Neural cell (in vitro differentiated cells): ENCODE measurements at regions not wholly inside any gene's neighbourhood (a gene's known extent, or its start where the extent isn't known, plus 50 kb on each side); places are given as distances from the start of the nearest gene placed in this dataset.

Experiments used
- H2AFZ ChIP-seq: fragments of 200-600, 300-800 bp; sonication (generic), shearing (Covaris generic); 2 replicates; pipeline ENCODE4 v1.6.0; 2014; ENCODE audit warnings: low read depth, mild to moderate bottlenecking, antibody characterized with exemption, low read length, moderate library complexity
- H3F3A ChIP-seq: fragments of 200-600 bp; shearing (Covaris generic); 2 replicates; pipeline ENCODE4 v1.6.1; 2016; ENCODE audit warnings: mild to moderate bottlenecking, moderate library complexity, mixed read lengths, antibody characterized with exemption, low read length; ENCODE audit not compliant: insufficient read depth, poor library complexity, severe bottlenecking
- H3K27ac ChIP-seq: fragments of 200-600, 300-800 bp; sonication (generic), shearing (Covaris generic); 2 replicates; pipeline ENCODE4 v1.5.1; 2014; ENCODE audit warnings: mild to moderate bottlenecking, low read length, moderate library complexity
- H3K27me3 ChIP-seq: fragments of 300-800, 200-600 bp; sonication (generic), shearing (Covaris generic); 2 replicates; pipeline ENCODE4 v1.6.0; 2014; ENCODE audit warnings: mild to moderate bottlenecking, low read depth, low read length, moderate library complexity; ENCODE audit not compliant: insufficient read depth
- H3K36me3 ChIP-seq: fragments of 300-800, 200-600 bp; sonication (generic), shearing (Covaris generic); 2 replicates; pipeline ENCODE4 v1.5.1; 2014; ENCODE audit warnings: mild to moderate bottlenecking, antibody characterized with exemption, low read length, moderate library complexity; ENCODE audit not compliant: insufficient read depth
- H3K4me2 ChIP-seq: fragments of 300-800, 200-600 bp; sonication (generic), shearing (Covaris generic); 2 replicates; pipeline ENCODE4 v1.6.0; 2014; ENCODE audit warnings: mild to moderate bottlenecking, low read length
- H3K4me3 ChIP-seq: fragments of 300-800, 200-600 bp; sonication (generic), shearing (Covaris generic); 2 replicates; pipeline ENCODE4 v1.5.1; 2014; ENCODE audit warnings: mild to moderate bottlenecking, low read length, moderate library complexity
- H3K79me2 ChIP-seq: fragments of 200-600 bp; shearing (Covaris generic); replicated peaks from 2 replicates; pipeline ENCODE4 v1.6.0; 2014; ENCODE audit warnings: mild to moderate bottlenecking, low read length, moderate library complexity; ENCODE audit not compliant: insufficient read depth
- H3K9ac ChIP-seq: fragments of 300-800, 200-600 bp; sonication (generic), shearing (Covaris generic); 2 replicates; pipeline ENCODE4 v1.6.1; 2016; ENCODE audit warnings: mild to moderate bottlenecking, low read length, mixed read lengths
- H3K9me2 ChIP-seq: fragments of 200-600 bp; shearing (Covaris generic); 2 replicates; pipeline ENCODE4 v1.6.1; 2016; ENCODE audit warnings: mild to moderate bottlenecking, low read length, mixed read lengths; ENCODE audit not compliant: insufficient read depth
- H3K9me3 ChIP-seq: fragments of 200-600, 300-800 bp; sonication (generic), shearing (Covaris generic); 2 replicates; pipeline ENCODE4 v1.6.1; 2016; ENCODE audit warnings: mild to moderate bottlenecking, mixed run types, low read length, moderate library complexity, mixed read lengths
- H4K20me1 ChIP-seq: fragments of 200-600 bp; shearing (Covaris generic); 2 replicates; pipeline ENCODE4 v1.6.1; 2016; ENCODE audit warnings: mild to moderate bottlenecking, mixed run types; ENCODE audit not compliant: insufficient read depth
- CTCF ChIP-seq: fragments of 450-650 bp; IDR thresholded peaks from 2 replicates; pipeline ENCODE4 v1.5.1; 2014; ENCODE audit warnings: antibody characterized with exemption, mild to moderate bottlenecking, moderate library complexity; ENCODE audit not compliant: poor library complexity, severe bottlenecking
- EP300 ChIP-seq: fragments of 450-650 bp; conservative IDR thresholded peaks from 2 replicates; pipeline ENCODE4 v1.6.1; 2014; ENCODE audit warnings: antibody characterized with exemption, mild to moderate bottlenecking, moderate library complexity; ENCODE audit not compliant: poor library complexity, severe bottlenecking
- EZH2 ChIP-seq: fragments of 200-600, 300-800 bp; shearing (Covaris generic), sonication (generic); IDR thresholded peaks from 2 replicates; pipeline ENCODE4 v1.6.1; 2014; ENCODE audit warnings: antibody characterized with exemption, low read length, borderline replicate concordance, mild to moderate bottlenecking; ENCODE audit not compliant: insufficient read depth, poor library complexity, severe bottlenecking
- MXI1 ChIP-seq: fragments of 450-650 bp; conservative IDR thresholded peaks from 2 replicates; pipeline ENCODE4 v1.6.1; 2014; ENCODE audit warnings: antibody characterized with exemption, mild to moderate bottlenecking; ENCODE audit not compliant: poor library complexity, severe bottlenecking
- POLR2AphosphoS5 ChIP-seq: IDR thresholded peaks from 2 replicates; pipeline ENCODE4 v1.6.1; 2012
- RAD21 ChIP-seq: fragments of 450-650 bp; conservative IDR thresholded peaks from 2 replicates; pipeline ENCODE4 v1.6.1; 2014; ENCODE audit warnings: antibody characterized with exemption, mild to moderate bottlenecking, moderate library complexity
- REST ChIP-seq: IDR thresholded peaks from 2 replicates; pipeline ENCODE4 v1.6.1; 2012; ENCODE audit warnings: borderline replicate concordance
- SMC3 ChIP-seq: fragments of 450-650 bp; conservative IDR thresholded peaks from 2 replicates; pipeline ENCODE4 v1.6.1; 2014; ENCODE audit warnings: antibody characterized with exemption, mild to moderate bottlenecking, moderate library complexity; ENCODE audit not compliant: poor library complexity
- TAF1 ChIP-seq: IDR thresholded peaks from 2 replicates; pipeline ENCODE4 v1.6.1; 2012; ENCODE audit warnings: low read depth

- H3K4me2 ChIP-seq: no peak overlapping the region
Observed at GRCh38 chr4:32876546-32876945, 2156.4 kb downstream of the PCDH7 start.

DNA sequence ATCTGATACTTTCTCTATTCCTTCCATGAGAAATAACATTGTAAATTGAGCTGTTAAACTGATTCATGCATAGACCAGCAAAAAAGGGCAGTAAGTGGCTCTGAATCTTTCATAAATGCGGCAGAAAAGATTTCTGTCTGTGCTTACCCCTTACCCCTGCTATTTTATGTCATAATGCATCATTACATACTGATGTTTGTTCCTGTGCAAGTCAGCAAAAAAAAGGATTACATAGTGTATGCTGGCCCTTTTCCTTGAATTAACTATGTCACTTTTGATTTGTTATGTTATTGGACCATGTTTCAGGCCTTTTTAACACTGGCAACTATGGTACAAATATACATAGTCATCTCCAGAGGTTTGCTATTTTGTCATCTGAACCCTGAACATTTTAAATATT lies 2159.7 kb downstream of the PCDH7 start:
- Histone ChIP-seq H3K36me3 (no peaks in the 10 kb centered on the region), H3F3A (no peaks in the 10 kb centered on the region), H3K9ac (no peak overlapping the region), H3K9me3 (no peaks in the 10 kb centered on the region), H3K4me3 (no peak overlapping the region), H3K79me2 (no peaks in the 10 kb centered on the region), H3K4me2 (no peak overlapping the region), H2AFZ (no peak overlapping the region), H4K20me1 (no peaks in the 10 kb centered on the region), H3K9me2 (no peaks in the 10 kb centered on the region), H3K27me3 (no peaks in the 10 kb centered on the region), H3K27ac (no peak overlapping the region)
- peak; percentile 31 for TF ChIP-seq POLR2AphosphoS5
- no peak for TF ChIP-seq EZH2

More at GRCh38 chr4:32876546-32876945, 2156.4 kb downstream of the PCDH7 start:
- Histone ChIP-seq H3K36me3 (no peaks in the 10 kb centered on the region), H3K9ac (no peak overlapping the region), H3K9me3 (no peaks in the 10 kb centered on the region), H3K27me3 (no peaks in the 10 kb centered on the region), H3K27ac (no peak overlapping the region), H4K20me1 (no peaks in the 10 kb centered on the region), H3F3A (no peaks in the 10 kb centered on the region), H3K4me3 (no peak overlapping the region), H3K9me2 (no peaks in the 10 kb centered on the region), H2AFZ (no peak overlapping the region), H3K79me2 (no peaks in the 10 kb centered on the region)
- TF ChIP-seq EP300: no peak
- no peak for TF ChIP-seq POLR2AphosphoS5
- no peak for TF ChIP-seq RAD21
- TF ChIP-seq SMC3: no peak
- no peak for TF ChIP-seq MXI1
- TF ChIP-seq REST: no peak
- TF ChIP-seq TAF1: no peak
- no peak for TF ChIP-seq EZH2
- no peak for TF ChIP-seq CTCF

GRCh38 chr4:32884198-32884597 lies 2164.0 kb downstream of the PCDH7 start:
- Histone ChIP-seq H3K4me2 (no peak overlapping the region), H3K79me2 (no peaks in the 10 kb centered on the region), H3K9me3 (no peaks in the 10 kb centered on the region), H3K4me3 (no peak overlapping the region), H3K27me3 (no peaks in the 10 kb centered on the region), H4K20me1 (no peaks in the 10 kb centered on the region), H3K9ac (no peak overlapping the region), H3K9me2 (no peaks in the 10 kb centered on the region), H2AFZ (no peak overlapping the region), H3K27ac (no peak overlapping the region), H3F3A (no peaks in the 10 kb centered on the region), H3K36me3 (no peaks in the 10 kb centered on the region)
- no peak for TF ChIP-seq SMC3
- TF ChIP-seq TAF1: no peak
- TF ChIP-seq REST: no peak
- no peak for TF ChIP-seq EZH2
- TF ChIP-seq MXI1: no peak
- no peak for TF ChIP-seq RAD21
- no peak for TF ChIP-seq CTCF
- TF ChIP-seq POLR2AphosphoS5: no peak
- TF ChIP-seq EP300: no peak
